Glomerular endothelial cell (primary cell): ENCODE measurements at regions not wholly inside any gene's neighbourhood (a gene's known extent, or its start where the extent isn't known, plus 50 kb on each side); places are given as distances from the start of the nearest gene placed in this dataset.

Experiments
- DNase-seq: peaks from one replicate; pipeline ENCODE4 v3.0.0-alpha.2; 2011; ENCODE audit warnings: low read depth, low spot score; ENCODE audit errors: extremely low read depth

- no peak for DNase-seq
These were observed 243.0 kb downstream of the SIPA1L2 start for GRCh38 chr1:232386721-232387510.

GRCh38 chr1:232386294-232386693, 243.6 kb downstream of the SIPA1L2 start:
- no peak for DNase-seq

GRCh38 chr1:232385221-232385620, 244.7 kb downstream of the SIPA1L2 start:
- DNase-seq, result no peak

- DNase-seq, result no peak
These were observed 245.6 kb downstream of the SIPA1L2 start for GRCh38 chr1:232384171-232384883.

- DNase-seq, result no peak
These were observed 246.3 kb downstream of the SIPA1L2 start for GRCh38 chr1:232383455-232384123.

- DNase-seq, result no peak
These were observed 247.3 kb downstream of the SIPA1L2 start for GRCh38 chr1:232382671-232383070.

- no peak for DNase-seq
These were observed 248.4 kb downstream of the SIPA1L2 start for GRCh38 chr1:232381394-232382100.

- DNase-seq, result no peak
These were observed 249.3 kb downstream of the SIPA1L2 start for GRCh38 chr1:232380596-232380995.

GRCh38 chr1:232380131-232380530, 249.8 kb downstream of the SIPA1L2 start:
- DNase-seq, result no peak

GRCh38 chr1:232379063-232379434, 250.9 kb downstream of the SIPA1L2 start:
- DNase-seq, result no peak

- DNase-seq, result no peak
These were observed 251.5 kb downstream of the SIPA1L2 start for GRCh38 chr1:232378266-232379062.

- peak; percentile 27 for DNase-seq
These were observed 252.5 kb downstream of the SIPA1L2 start for GRCh38 chr1:232377494-232377770.

- no peak for DNase-seq
These were observed 253.1 kb downstream of the SIPA1L2 start for GRCh38 chr1:232376632-232377493.

- DNase-seq, result no peak
These were observed 257.0 kb downstream of the SIPA1L2 start for GRCh38 chr1:232372841-232373440.

- DNase-seq, result no peak
These were observed 257.5 kb downstream of the SIPA1L2 start for GRCh38 chr1:232372431-232372830.

GRCh38 chr1:232369451-232370296, 260.3 kb downstream of the SIPA1L2 start:
- DNase-seq, result no peak

GRCh38 chr1:232368821-232369321, 261.1 kb downstream of the SIPA1L2 start:
- no peak for DNase-seq

- no peak for DNase-seq
These were observed 262.6 kb downstream of the SIPA1L2 start for GRCh38 chr1:232367293-232367692.
